Transverse colon (tissue), 4 donors: ENCODE measurements at regions not wholly inside any gene's neighbourhood (a gene's known extent, or its start where the extent isn't known, plus 50 kb on each side); places are given as distances from the start of the nearest gene placed in this dataset.

Experiments
- DNase-seq: peaks from one replicate; pipeline ENCODE4 v3.0.0-alpha.2; 2019
- H3K27ac ChIP-seq, 4 donors: fragments of 200-600 bp; sonication (generic); 2 replicates each; pipeline ENCODE4 v1.5.1; 2016 to 2018; ENCODE audit warnings: inconsistent platforms in 4 of 4
- H3K27me3 ChIP-seq: fragments of 200-600 bp; sonication (generic); 2 replicates; pipeline ENCODE4 v1.5.1; 2017; ENCODE audit warnings: inconsistent platforms
- H3K36me3 ChIP-seq, 4 donors: fragments of 200-600 bp; sonication (generic); 2 replicates each; pipeline ENCODE4 v1.5.1; 2017 to 2019; ENCODE audit warnings: inconsistent platforms in 4 of 4
- H3K4me1 ChIP-seq, 4 donors: fragments of 200-600 bp; sonication (generic); 2 replicates each; pipeline ENCODE4 v1.5.1; 2017 to 2020; ENCODE audit warnings: inconsistent platforms in 4 of 4
- H3K4me3 ChIP-seq, 4 donors: fragments of 200-600 bp; sonication (generic); 1 replicate in 1 of 4; 2 replicates in 3 of 4; pipeline versions ENCODE4 v1.5.1 to v1.6.1; 2017 to 2019; ENCODE audit warnings: inconsistent platforms in 4 of 4
- H3K9me3 ChIP-seq, 2 donors: fragments of 200-600 bp; sonication (generic); 2 replicates each; pipeline ENCODE4 v1.5.1; 2017 to 2019; ENCODE audit warnings: inconsistent platforms in 2 of 2
- EP300 ChIP-seq: sonication (generic); formaldehyde crosslinking; IDR thresholded peaks from one replicate; pipeline ENCODE4 v1.6.1; 2017; ENCODE audit warnings: antibody characterized with exemption, low read depth
- POLR2A ChIP-seq: fragments of 450-650 bp; IDR thresholded peaks from one replicate; pipeline ENCODE4 v1.6.1; 2016; ENCODE audit warnings: antibody characterized with exemption, mild to moderate bottlenecking, moderate library complexity
- POLR2AphosphoS5 ChIP-seq, 3 donors: sonication (generic); formaldehyde crosslinking; IDR thresholded peaks; one replicate each; pipeline ENCODE4 v1.6.1; 2016; ENCODE audit warnings: antibody characterized with exemption in 3 of 3
- WGBS, 2 donors: methylation state at CpG; one replicate each; pipeline ENCODE4 v1.1.5; 2018; ENCODE audit warnings: low coverage in 1 of 2; 5-methylcytosine and 5-hydroxymethylcytosine counted together
- in situ Hi-C, 4 donors: fragments of 200-750 bp; cut with MboI; loops; one replicate each; pipeline versions ENCODE4 v1.15.0 to v1.15.1; 2017; ENCODE audit warnings: low sequenced_read_pairs in 3 of 4, low pct_ligation_motif_present in 1 of 4, low pct_unique_long_range_greater_than_20kb in 1 of 4
- intact Hi-C: fragments of 100-400 bp; cut with DNase I; formaldehyde crosslinking; loops from one replicate; pipeline ENCODE4 v1.15.1; 2023; ENCODE audit warnings: low total_unique reads
- TF ChIP-seq, protein P1 (sequence below), 5 experiments: fragments of 200-600 bp in 3 of 5; fragments of 450-650 bp in 2 of 5; sonication (generic) in 3 of 5; IDR thresholded peaks; 1 replicate in 2 of 5; 2 replicates in 3 of 5; pipeline ENCODE4 v1.5.1; 2016 to 2017; ENCODE audit warnings: antibody characterized with exemption in 5 of 5, inconsistent platforms in 3 of 5, mild to moderate bottlenecking in 2 of 5, moderate library complexity in 1 of 5

DNA sequence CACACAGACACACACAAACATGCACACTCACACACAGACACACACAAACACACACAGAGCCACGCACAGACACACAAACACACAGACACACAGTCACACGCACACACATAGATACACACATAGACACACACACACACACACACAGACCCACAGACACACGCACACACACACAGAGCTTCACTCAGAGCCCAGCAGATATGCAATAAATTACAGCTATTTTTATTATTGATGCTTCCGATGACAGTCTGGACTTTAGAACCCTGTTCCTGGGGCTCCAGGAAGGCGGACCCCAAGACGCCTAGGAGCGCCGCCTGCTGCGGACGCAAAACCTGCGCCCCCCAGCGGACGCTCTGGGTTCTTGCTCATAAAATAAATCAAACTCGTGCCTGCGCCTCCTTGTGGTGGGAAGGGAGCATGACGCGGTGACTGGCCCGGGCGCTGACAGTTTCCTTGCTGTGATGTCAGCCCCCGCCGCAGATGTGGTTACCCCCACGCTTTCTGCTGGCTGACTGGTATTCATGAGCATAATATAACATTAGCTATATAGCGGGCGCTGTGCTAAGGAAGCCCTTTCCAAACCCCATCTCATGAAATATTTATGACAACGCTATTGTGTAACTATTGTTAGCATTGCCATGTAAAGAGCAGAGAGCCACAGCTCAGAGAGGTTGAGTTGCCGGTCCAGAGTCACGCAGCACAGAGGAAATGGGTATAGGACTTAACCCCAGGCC lies 64.4 kb upstream of the TM9SF2 start:
- TF ChIP-seq POLR2AphosphoS5 (IDR thresholded peaks at IDR 0.05), result no peak
- no peak for TF ChIP-seq EP300
- TF ChIP-seq POLR2A, result peak; percentile 9
- TF ChIP-seq, protein P1, sequence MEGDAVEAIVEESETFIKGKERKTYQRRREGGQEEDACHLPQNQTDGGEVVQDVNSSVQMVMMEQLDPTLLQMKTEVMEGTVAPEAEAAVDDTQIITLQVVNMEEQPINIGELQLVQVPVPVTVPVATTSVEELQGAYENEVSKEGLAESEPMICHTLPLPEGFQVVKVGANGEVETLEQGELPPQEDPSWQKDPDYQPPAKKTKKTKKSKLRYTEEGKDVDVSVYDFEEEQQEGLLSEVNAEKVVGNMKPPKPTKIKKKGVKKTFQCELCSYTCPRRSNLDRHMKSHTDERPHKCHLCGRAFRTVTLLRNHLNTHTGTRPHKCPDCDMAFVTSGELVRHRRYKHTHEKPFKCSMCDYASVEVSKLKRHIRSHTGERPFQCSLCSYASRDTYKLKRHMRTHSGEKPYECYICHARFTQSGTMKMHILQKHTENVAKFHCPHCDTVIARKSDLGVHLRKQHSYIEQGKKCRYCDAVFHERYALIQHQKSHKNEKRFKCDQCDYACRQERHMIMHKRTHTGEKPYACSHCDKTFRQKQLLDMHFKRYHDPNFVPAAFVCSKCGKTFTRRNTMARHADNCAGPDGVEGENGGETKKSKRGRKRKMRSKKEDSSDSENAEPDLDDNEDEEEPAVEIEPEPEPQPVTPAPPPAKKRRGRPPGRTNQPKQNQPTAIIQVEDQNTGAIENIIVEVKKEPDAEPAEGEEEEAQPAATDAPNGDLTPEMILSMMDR (IDR thresholded peaks at IDR 0.05), result peak; percentile 100
- WGBS, 2 donors, result 9 to 31% methylated on average over 5 to 27 of the region's 27 CpGs
- no peak overlapping the region for H3K4me3 ChIP-seq

DNA sequence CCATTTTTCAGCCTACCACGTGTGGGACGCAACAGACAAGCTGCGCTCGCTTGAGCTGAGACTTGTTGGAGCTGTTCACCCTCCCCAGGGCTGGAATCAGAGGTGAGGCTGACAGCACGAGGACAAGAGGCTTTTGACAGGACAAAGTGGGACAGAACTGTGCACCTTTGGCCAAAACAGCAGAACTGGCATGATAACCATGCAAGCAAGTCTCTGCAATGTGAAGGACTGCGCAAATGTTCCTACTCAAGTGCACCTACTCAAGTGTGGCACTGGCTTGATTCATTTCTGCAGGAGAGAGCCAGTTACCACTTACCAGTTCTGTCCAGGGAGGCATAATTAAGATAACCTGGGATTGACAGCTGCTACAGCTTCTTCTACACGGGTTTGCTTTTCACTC lies 62.2 kb upstream of the TM9SF2 start:
- H3K4me1 ChIP-seq, result peaks cover 0 to 5% (median 0%) of the 10 kb centered on the region in 4 donors
- 71 to 74% methylated on average over 5 to 7 of the region's 7 CpGs for WGBS, 2 donors
- H3K4me3 ChIP-seq, result no peak overlapping the region
- no peak for TF ChIP-seq POLR2AphosphoS5 (IDR thresholded peaks at IDR 0.05)
- TF ChIP-seq, protein P1 (IDR thresholded peaks at IDR 0.05), result no peak
- TF ChIP-seq POLR2A, result no peak
- no peak for TF ChIP-seq EP300
- in situ Hi-C loops, result loop anchor here (5.0 to 25.0 kb wide), 6 partner anchors 54 to 262 kb away; no protein-coding TSS in a partner anchor
- intact Hi-C loops, result no loop called here
- H3K36me3 ChIP-seq, result no peaks in the 10 kb centered on the region
- no peaks in the 10 kb centered on the region for H3K9me3 ChIP-seq
- H3K27ac ChIP-seq, result no peak overlapping the region
- no peak for DNase-seq
- peaks cover 13% of the 10 kb centered on the region for H3K27me3 ChIP-seq

More for the DNA sequence above, 64.4 kb upstream of the TM9SF2 start:
- peak; percentile 90 for DNase-seq
- in situ Hi-C loops, result loop anchor here (5.0 to 25.0 kb wide), 6 partner anchors 52 to 260 kb away; no protein-coding TSS in a partner anchor
- intact Hi-C loops, result loop anchor here (2.0 kb wide), 1 partner anchor 260 kb away; no protein-coding TSS in a partner anchor
- Histone ChIP-seq H3K36me3 (no peaks in the 10 kb centered on the region), H3K27ac (no peak overlapping the region), H3K4me1 (peaks cover 0 to 15% (median 3%) of the 10 kb centered on the region in 4 donors), H3K27me3 (peaks cover 13% of the 10 kb centered on the region), H3K9me3 (no peaks in the 10 kb centered on the region)

DNA sequence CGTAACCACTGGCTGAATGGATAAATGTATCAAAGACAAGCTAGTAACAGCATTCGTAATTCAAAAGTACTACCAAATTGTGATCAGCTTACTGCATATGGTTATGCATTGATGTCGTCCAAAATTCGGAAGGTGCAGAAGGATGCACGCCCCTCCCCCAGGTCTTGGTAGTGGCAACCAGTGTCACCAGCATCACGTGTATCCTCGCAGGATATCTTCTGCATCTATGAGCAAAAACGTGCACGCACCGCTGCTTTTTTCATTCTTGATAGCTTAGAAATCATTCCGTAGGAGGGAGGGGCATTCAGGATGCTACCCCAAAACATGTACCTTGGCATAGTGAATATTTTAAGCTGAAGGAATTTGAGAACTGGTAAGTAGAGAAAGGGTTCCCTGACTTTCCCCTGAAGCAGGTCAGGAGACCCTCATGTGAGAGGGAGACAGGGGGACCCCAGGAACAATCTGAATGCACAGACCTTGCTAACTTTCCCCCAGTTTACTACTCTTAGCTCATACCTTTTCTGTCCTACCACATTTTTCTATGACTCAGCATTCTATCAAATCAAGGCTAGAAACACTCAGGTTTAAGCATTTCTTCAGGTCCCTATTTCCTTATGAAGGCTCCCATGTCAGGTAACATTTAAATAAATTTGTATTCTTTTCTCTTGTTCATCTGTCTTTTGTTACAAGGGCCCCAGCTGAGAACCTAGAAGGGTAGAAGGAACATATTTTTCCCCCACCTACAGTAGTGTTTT lies 61.2 kb upstream of the TM9SF2 start:
- H3K4me3 ChIP-seq, result no peak overlapping the region
- WGBS, 2 donors, result 76% methylated on average over 11 of the region's 11 CpGs; no CpG with 5 or more reads in 1 of the 2 donors
- H3K27ac ChIP-seq, result no peak overlapping the region
- intact Hi-C loops (no loop called here), in situ Hi-C loops (loop anchor here (5.0 to 25.0 kb wide), 7 partner anchors 55 to 263 kb away; no protein-coding TSS in a partner anchor)
- no peaks in the 10 kb centered on the region for H3K36me3 ChIP-seq
- no peaks in the 10 kb centered on the region for H3K9me3 ChIP-seq
- no peak for DNase-seq
- H3K27me3 ChIP-seq, result peaks cover 13% of the 10 kb centered on the region
- TF ChIP-seq, protein P1 (IDR thresholded peaks at IDR 0.05), result no peak
- TF ChIP-seq POLR2AphosphoS5 (IDR thresholded peaks at IDR 0.05), result no peak
- TF ChIP-seq EP300, result no peak
- no peak for TF ChIP-seq POLR2A
- H3K4me1 ChIP-seq, result peaks cover 0 to 5% (median 0%) of the 10 kb centered on the region in 4 donors

DNA sequence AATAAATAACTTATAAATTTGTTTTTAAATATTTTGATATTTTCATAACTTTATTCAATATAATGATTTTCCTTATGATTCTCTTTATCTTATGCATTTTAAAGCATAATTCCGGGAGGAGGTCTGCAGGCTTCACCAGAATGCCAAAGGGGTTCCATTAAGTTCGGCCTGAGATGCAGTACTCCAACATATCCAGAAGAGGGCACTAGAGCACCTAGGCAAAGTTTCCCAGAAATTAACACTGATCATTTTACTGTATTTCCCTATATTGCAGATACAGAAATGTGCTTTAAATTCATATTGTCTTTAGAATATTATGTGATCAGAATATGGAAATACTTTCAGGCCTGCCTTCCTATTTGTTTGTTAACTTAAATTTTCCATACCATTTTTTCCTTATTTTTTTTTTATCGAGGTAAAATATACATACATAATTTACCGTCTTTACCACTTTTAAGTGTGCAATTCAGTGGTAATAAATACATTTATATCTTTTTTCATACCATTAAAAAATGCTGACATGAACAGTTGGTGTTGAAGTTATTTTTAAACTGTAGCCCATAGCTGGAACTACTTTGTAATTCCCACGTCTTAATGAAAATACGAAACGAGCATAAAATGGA lies 58.9 kb upstream of the TM9SF2 start:
- peak; percentile 47 for DNase-seq
- in situ Hi-C loops, result loop anchor here in 3 of 4 donors (10.0 to 25.0 kb wide), 2 partner anchors 72 to 255 kb away; no protein-coding TSS in a partner anchor
- Histone ChIP-seq H3K27ac (no peak overlapping the region), H3K4me3 (no peak overlapping the region), H3K27me3 (peaks cover 13% of the 10 kb centered on the region), H3K4me1 (no peaks in the 10 kb centered on the region), H3K36me3 (no peaks in the 10 kb centered on the region), H3K9me3 (no peaks in the 10 kb centered on the region)
- intact Hi-C loops, result no loop called here
- TF ChIP-seq POLR2A (no peak), POLR2AphosphoS5 (IDR thresholded peaks at IDR 0.05) (no peak), EP300 (no peak)
- TF ChIP-seq, protein P1 (IDR thresholded peaks at IDR 0.05), result peak; percentile 93 to 99 (median 98)
- 60 to 69% methylated on average over 6 to 7 of the region's 7 CpGs for whole genome bisulfite sequencing, 2 donors
